ENCODE measurements at regions not wholly inside any gene's neighbourhood (a gene's known extent, or its start where the extent isn't known, plus 50 kb on each side); places are given as distances from the start of the nearest gene placed in this dataset.

DNA sequence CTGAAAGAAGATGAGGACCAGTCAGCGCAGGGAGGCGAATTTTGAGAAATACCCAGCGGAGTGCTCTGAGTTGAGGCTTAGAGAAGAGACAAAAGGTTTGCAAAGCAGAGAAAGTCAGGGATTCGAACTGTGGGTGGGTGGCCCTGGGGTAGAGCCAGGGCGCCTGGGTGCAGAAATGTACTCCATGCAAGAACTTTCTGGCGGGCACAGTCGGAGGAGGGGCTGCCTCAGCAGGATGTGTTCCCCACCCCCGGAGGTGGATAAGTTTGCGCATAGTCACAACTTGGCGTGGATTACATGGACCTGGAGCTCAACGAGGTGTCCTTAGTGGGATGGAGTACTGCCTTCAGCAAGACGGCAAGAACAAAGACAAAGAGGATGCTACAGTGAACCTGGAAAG lies 117.3 kb upstream of the ALDH1A3 start:
- TF ChIP-seq, protein P1, sequence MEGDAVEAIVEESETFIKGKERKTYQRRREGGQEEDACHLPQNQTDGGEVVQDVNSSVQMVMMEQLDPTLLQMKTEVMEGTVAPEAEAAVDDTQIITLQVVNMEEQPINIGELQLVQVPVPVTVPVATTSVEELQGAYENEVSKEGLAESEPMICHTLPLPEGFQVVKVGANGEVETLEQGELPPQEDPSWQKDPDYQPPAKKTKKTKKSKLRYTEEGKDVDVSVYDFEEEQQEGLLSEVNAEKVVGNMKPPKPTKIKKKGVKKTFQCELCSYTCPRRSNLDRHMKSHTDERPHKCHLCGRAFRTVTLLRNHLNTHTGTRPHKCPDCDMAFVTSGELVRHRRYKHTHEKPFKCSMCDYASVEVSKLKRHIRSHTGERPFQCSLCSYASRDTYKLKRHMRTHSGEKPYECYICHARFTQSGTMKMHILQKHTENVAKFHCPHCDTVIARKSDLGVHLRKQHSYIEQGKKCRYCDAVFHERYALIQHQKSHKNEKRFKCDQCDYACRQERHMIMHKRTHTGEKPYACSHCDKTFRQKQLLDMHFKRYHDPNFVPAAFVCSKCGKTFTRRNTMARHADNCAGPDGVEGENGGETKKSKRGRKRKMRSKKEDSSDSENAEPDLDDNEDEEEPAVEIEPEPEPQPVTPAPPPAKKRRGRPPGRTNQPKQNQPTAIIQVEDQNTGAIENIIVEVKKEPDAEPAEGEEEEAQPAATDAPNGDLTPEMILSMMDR (conservative IDR thresholded peaks at IDR 0.05; ENCODE audit: low read length): no peak
- TF ChIP-seq EZH2phosphoT487 (IDR thresholded peaks at IDR 0.05; ENCODE audit: borderline replicate concordance): no peak
